NB4 (cell line): ENCODE measurements at regions not wholly inside any gene's neighbourhood (a gene's known extent, or its start where the extent isn't known, plus 50 kb on each side); places are given as distances from the start of the nearest gene placed in this dataset.
"Not testable (repeated sequence)": the region's sequence is repeated elsewhere in the genome, so short reads cannot be mapped to it uniquely, and the experiment has no call there.

Experiments
- DNase-seq: peaks from one replicate; pipeline ENCODE4 v3.0.0; 2010; ENCODE audit warnings: low read depth
- H3K4me3 ChIP-seq: one replicate; pipeline ENCODE4 v1.5.1; 2011; ENCODE audit warnings: mild to moderate bottlenecking, low read depth, low read length, moderate library complexity
- MYC ChIP-seq: IDR thresholded peaks from 2 replicates; pipeline ENCODE4 v1.6.1; 2011; ENCODE audit warnings: low read depth, low read length
- POLR2A ChIP-seq: IDR thresholded peaks from 2 replicates; pipeline ENCODE4 v1.6.1; 2011; ENCODE audit warnings: mild to moderate bottlenecking; ENCODE audit not compliant: insufficient read length; ENCODE audit errors: extremely low read depth
- TF ChIP-seq, protein P1 (sequence below): IDR thresholded peaks from one replicate; pipeline ENCODE4 v1.5.1; 2012; ENCODE audit warnings: low read depth, low read length
- TF ChIP-seq, protein P2 (sequence below): IDR thresholded peaks from 2 replicates; pipeline ENCODE4 v1.6.1; 2011; ENCODE audit warnings: low read depth, low read length

DNA sequence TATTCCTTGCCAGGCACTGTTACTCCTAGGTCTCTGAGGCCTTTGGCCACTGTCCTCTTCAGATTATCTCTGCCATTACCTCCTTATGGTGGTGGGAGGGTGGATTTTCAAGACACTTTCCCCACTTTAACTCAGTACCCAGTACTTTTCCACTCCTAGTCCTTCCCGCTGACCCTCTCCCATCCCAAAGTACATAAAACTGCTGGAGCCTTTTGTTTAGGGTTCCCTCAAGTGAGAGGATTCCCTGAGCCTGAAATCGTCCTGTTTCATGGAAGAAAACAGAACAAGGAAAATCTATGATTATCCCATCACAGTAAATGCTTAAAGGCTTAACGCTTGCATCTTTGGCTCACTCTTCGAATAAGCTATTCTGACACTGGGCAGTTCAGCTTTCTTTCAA, 1742.5 kb upstream of the ADGRL3 start:
- no peak for DNase-seq
- no peak for TF ChIP-seq POLR2A
- TF ChIP-seq, protein P1, sequence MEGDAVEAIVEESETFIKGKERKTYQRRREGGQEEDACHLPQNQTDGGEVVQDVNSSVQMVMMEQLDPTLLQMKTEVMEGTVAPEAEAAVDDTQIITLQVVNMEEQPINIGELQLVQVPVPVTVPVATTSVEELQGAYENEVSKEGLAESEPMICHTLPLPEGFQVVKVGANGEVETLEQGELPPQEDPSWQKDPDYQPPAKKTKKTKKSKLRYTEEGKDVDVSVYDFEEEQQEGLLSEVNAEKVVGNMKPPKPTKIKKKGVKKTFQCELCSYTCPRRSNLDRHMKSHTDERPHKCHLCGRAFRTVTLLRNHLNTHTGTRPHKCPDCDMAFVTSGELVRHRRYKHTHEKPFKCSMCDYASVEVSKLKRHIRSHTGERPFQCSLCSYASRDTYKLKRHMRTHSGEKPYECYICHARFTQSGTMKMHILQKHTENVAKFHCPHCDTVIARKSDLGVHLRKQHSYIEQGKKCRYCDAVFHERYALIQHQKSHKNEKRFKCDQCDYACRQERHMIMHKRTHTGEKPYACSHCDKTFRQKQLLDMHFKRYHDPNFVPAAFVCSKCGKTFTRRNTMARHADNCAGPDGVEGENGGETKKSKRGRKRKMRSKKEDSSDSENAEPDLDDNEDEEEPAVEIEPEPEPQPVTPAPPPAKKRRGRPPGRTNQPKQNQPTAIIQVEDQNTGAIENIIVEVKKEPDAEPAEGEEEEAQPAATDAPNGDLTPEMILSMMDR = no peak
- TF ChIP-seq, protein P2, sequence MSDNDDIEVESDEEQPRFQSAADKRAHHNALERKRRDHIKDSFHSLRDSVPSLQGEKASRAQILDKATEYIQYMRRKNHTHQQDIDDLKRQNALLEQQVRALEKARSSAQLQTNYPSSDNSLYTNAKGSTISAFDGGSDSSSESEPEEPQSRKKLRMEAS = no peak
- no peak for TF ChIP-seq MYC
- no peak overlapping the region for H3K4me3 ChIP-seq

DNA sequence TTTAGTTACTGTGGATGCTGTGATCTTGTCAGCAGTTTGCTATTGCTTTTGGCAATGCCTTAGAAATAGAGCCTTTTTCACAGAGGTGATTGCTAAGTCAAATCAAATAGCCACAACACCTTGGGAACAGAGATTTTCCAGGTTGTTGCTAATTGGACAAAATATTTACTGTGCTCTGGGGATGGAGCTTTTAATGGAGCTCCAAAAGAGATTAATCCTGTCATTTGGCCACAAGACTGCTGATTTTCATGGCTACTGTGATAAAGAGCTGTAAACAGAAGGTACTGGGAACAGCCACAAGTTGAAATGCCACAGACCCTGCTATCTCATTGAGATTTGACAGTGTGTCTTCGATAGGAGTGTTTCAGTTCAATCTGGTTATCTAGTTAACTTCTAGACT, 1715.2 kb upstream of the ADGRL3 start:
- no peak overlapping the region for H3K4me3 ChIP-seq
- TF ChIP-seq, protein P1 = no peak
- TF ChIP-seq POLR2A (no peak), MYC (no peak)
- TF ChIP-seq, protein P2 = no peak
- DNase-seq = no peak

DNA sequence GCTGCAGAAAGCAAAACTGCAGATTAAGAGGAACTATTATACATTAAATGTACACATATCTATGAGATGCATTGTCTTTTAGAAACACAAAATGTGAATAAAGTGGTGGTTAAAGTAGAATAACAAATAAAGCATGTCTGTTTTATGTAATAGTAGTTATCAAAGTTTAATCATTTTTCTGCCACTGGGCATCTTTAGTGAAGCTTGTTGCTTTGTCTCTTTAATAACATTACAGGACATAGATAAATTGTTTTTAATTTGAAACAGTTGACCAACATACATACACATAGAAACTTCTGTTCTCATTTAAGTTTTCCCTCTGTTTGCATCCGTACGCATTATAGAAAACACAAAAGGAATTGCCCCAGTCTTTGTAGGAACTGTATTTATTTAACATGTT, 1700.0 kb upstream of the ADGRL3 start:
- H3K4me3 ChIP-seq = no peak overlapping the region
- TF ChIP-seq POLR2A (no peak), MYC (no peak)
- TF ChIP-seq, protein P2 = no peak
- TF ChIP-seq, protein P1 = no peak
- no peak for DNase-seq

DNA sequence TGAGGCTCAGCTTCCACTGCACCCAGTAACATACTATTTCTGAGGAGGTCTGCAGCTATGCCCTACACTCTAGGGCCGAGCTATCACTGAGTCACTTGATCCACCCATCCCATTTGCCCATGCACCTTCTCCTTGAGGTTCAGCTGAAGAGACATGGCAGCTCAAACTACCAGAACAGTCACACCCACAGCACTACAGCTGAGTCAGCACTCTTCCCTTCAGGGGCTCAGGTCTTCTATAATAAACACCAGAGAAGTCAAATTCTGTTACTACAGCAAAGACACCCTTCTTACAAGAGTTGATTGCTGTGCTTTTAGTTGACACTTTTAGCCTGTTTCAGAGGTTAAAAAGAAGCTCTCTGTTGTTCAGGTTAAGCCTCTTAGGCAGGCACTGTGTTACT, 1696.4 kb upstream of the ADGRL3 start:
- no peak for DNase-seq
- H3K4me3 ChIP-seq = no peak overlapping the region
- no peak for TF ChIP-seq MYC
- no peak for TF ChIP-seq POLR2A
- TF ChIP-seq, protein P1 = no peak
- TF ChIP-seq, protein P2 = no peak

DNA sequence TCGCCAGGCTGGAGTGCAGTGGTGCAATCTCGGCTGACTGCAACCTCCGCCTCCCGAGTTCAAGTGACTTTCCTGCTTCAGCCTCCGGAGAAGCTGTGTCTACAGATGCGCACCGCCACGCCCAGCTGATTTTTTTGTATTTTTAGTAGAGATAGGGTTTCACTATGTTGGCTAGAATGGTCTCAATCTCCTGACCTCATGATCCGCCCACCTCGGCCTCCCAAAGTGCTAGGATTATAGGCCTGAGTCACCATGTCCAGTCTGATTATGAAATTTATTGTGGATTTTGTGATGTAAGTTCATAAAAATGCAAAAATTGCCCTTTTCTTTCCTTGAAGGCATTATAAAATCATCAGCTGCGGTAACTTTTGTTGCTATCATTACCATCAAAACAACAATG, 1688.3 kb upstream of the ADGRL3 start:
- not testable (repeated sequence) for DNase-seq, H3K4me3 ChIP-seq

DNA sequence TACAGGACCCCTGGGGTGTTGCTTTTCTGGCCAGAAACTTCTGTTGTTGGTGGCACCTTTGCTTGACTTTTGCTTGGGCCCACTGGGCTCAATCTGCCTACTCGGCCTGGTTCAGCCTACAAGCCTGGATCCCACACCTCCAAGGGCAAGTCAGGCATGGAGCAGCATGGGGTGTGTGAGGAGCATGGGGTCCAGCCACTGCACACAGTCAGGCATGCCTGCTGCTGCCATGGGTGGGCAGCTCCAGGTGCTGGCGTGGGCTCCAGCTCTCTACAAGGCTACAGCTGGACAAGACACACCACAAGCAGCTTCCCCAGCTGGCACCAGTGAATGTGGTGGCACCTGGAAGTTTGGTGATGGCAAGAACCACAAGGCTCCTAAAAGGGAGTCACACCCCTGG, 1683.1 kb upstream of the ADGRL3 start:
- no peak for DNase-seq
- no peak for TF ChIP-seq POLR2A
- no peak for TF ChIP-seq MYC
- no peak overlapping the region for H3K4me3 ChIP-seq

DNA sequence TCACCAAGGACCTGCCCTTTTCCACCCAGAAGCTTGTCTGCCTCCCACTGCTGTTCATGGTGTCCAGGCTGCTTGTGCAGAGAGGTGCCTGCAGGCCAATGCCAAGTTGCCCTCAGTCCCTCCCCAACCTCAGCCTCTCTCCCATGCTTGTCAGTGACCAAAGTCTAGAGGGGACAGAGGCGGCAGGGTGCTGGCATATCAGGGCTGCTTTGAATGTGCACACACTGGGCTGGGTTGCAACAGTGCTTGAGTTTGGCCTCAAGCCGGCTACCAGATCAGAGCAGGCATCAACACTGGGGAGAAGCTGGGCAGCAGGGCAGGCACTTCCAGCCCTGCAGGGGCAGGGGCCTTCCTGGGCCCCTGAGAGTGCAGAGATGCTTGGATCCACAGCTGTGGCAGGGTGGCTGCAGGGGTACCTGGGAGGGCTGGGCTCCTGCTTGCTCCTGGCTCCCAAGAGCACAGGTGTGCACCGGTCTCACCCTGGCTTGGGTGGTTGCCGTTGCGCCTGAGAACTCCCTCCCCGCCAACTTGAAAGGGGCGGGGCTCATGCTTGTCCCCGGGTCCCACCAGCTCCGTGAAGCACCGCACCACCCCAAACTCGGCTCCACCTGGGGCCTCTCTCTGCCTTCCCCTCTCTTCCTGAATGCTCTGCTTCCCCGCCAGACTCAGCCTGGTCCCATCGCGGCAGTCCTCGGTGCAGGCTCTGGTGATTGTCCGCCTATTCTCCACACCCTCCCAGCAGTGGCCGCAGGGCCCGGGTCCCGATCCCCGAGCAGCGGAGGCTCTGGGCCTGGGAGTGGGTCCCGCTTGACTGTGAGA, 1681.9 kb upstream of the ADGRL3 start:
- H3K4me3 ChIP-seq = no peak overlapping the region
- TF ChIP-seq, protein P2 = no peak
- TF ChIP-seq MYC = no peak
- TF ChIP-seq, protein P1 = no peak
- TF ChIP-seq POLR2A = no peak
- DNase-seq = no peak
